Putamen (tissue), 1 donor: ENCODE measurements at regions not wholly inside any gene's neighbourhood (a gene's known extent, or its start where the extent isn't known, plus 50 kb on each side); places are given as distances from the start of the nearest gene placed in this dataset.

Source experiments
- DNase-seq: peaks from one replicate; pipeline ENCODE4 v3.0.0-alpha.2; 2016; ENCODE audit warnings: low spot score

DNA sequence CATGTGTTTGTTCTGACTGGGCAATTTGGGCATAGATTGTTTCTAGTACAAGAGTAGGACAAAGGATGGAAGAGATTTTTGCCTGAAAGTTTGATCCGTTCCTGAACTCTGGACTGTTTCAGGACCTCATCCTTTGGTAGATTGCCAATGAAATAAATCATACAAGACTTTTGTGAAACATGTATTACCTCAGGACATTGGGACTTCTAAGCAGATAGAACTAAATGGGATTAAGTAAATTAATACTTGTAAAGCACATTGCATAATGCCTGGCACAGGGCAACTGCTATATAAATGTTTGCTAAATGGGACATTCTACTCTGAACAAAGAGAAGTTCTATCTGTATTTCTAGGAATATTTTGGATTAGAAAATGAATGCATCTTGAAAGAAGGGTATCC lies 164.8 kb upstream of the RPS6KA3 start:
- no peak for DNase-seq

DNA sequence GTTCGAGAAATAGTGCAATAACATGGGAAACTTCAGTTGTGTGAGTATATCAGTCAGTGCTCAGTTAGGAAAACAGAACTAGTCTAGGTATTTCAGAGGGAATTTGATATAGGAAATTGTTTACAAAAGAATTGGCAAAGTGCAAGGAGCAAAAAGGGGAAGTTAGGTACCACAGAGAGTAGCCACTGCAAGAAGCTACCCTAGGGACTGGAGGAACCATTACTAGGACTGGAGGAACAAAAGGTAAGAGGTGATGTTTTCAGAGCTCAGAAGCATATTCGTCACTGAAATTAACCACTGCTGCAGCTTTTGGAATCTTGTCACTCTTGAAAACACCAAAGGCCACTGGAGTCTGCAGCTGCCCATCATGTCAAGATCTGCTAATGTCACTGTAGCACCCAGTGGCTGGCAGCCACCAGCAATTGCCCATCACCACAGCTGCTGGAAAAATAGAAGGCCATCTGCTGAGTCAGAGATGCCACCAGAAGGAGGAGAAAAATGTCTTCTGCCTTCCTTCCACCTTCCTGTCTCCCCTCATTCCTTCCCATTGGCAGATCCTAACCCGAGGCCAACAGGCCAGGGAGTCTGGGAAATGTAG lies 160.6 kb upstream of the RPS6KA3 start:
- no peak for DNase-seq

DNA sequence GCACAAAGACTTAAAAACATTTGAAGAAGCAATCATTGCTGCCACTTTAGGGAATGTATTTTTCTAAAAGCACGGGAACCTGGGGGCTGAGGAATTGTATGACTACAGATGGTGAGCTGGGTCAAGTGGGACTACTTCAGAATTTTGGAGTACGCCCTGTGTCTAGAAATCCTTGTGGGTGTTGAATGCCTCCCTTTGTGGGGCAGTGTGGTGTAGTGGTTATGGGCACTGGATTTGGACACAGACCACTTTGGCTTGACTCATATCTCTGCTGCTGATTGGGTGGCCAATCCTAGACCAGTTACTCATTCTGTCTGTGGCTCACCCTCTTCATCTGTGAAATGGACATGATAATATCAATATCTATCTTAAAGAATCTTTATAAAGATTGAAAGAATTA lies 155.0 kb upstream of the RPS6KA3 start:
- no peak for DNase-seq

DNA sequence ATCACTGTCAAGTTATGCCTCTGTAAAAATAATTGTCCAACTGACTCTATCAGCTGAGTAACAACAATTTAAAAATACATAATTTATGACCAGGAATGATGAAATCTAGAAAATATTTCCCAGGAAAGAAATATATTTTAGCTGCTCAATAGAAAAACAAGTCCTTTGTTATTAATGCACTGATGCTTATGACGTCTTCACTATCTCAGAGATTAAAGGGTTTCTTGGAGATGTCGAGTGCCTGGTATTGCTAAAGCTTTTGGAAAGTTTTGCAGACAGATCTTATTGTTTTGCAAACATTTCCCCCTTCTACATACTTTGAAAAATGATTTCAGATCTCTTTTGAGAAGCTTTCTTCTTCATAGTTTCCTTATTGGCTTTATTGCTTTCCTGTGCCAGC lies 154.6 kb upstream of the RPS6KA3 start:
- no peak for DNase-seq

DNA sequence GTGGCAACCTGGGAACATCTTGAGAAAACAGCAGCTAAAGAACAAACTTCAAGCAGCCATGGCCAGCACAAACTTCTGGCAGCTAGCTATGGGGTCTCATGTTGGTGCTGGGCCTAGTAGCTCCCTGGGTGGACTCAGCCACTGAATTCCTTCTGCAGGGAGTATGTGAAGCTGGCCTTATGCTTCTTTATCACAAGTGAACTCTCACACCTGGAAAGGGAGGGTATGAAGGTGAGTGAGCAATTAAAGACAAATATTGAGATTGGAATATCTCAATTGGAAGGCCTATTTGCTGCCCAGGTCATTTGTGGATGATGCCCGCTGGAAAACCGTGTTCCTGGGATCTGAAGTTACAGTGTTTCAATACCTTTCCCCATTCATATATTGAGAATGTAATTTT lies 153.3 kb upstream of the RPS6KA3 start:
- no peak for DNase-seq

DNA sequence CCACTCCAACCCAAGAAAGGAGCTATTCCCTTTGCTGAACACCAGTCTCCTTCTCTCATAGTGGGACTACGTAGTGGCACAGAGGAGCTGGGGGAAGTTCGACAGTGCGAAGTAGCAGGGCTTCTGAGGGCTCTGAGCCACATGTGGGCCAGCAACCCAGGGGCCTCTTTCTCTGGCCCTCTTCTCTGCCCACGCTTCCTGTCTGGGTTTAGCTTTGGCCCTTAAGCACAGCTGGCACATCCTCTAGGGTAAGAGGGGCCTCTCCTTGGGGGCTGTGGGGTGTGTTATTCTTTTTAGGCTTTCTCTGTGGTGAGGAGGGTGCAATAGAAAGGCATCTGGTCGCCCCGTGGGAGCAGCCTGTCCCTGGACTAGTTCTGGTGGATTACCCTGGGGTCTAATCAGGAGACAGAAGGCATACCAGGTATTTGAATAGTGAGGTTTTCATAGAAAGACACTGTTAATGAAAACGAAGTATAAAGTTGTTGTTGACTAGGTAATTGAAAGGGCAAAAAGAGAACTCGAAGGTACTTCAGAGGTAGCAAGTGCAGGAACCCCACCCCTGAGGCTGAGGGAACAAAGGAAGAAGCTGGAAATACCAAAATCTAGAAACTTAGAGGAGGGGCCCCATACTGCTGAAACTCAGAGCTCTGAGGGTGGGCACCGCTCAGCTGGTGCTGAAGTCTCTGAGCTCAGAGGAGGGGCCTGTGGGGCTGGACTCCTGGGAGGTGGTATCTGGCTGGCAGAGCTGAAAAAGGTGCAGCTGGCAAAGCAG lies 151.9 kb upstream of the RPS6KA3 start:
- DNase-seq: no peak

DNA sequence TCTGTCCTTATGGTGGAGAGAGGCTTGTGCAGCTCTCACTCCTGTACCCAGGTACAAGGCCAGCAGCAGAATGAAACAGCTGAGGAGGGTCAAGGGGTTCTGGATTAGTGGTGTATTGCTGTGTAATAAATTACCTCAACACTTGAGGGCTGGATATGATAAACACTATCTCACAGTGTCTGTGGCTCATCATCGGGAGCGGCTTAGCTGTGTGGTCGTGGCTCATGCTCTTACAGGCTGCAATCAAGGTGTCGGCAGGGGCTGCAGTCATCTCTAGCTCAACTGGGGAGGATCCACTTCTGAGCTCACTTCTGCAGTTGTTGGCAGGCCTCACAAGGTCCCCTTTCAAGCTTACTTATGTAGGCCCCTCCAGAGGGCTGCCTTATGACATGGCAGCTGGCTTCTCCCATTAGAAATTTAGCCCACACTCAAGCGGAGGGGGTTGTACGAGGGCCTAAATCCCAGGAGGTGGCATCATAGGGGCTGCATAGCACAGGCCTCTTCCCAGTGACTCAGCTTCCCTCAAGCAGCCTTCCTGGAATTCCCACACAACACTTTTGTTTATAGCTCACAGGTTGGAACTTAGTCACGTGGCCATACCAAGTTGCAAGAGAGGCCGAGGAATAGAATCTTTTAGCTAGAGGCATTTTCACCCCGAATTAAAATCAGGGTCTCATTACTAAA lies 148.2 kb upstream of the RPS6KA3 start:
- DNase-seq: no peak

DNA sequence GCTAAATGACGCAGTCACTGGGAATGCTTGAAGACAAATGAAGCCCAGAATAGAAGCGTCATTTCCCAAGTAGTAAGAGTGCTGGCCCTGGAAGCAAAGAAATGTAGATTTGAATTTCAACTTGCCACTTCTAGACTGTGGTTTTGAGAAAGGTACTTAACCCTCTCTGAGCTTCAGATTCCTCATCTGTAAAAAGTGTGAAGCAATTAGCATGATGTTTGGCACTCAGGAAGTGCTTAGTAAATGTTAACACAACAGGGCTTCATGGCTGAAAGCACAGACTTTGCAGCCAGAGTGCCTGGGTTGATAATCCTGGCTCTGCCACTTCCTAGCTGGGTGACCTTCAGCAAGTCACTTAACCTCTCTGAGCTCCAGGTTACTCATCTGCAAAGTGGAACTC lies 147.4 kb upstream of the RPS6KA3 start:
- no peak for DNase-seq

DNA sequence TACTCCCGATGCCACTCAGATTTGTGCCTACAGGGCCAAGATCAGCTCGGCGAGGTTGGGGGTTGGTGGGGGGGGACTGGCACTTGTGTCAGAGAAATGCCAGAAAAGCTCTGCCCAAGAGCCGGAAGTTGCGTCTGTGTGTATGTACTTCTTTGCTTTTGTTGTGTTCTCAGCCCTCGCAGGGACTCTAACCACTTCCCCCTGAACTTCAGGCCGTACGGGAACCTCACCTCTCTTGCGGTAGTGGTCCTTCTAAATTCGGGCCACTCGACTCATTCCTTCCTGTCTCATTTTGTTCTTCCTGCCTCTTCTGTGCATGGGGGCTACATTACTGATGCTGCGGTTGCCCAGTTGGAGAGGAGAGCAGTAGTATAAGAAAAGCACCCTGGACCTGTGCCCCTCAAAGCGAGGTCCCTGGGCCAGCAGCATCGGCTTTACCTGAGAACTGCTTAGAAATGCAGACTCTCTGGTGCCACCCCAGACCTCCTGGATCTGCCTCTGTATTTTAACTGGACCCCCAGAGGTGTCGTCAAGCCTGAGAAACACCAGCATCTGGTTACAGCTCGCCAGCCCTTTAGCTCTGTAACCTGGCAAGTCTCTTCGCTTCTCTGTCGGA lies 146.3 kb upstream of the RPS6KA3 start:
- no peak for DNase-seq

DNA sequence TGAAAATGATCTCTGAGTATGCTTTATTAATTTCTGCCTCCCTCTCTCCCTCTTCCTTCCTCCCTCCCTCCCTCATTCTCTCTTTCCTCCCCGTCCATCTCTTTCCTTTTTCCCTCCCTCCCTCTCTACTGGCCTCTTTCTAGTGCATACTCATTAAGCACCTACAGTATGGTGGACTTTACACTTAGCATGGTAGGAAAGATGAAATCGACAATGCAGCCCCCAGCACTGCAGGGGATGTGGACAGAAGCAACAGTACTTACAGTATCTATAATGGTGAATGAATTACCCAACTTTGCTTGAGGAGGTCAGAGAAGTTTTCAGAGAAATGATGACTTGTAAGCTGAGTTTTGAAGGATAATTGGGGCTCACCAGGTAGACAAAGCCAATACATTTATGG lies 143.8 kb upstream of the RPS6KA3 start:
- DNase-seq: no peak

DNA sequence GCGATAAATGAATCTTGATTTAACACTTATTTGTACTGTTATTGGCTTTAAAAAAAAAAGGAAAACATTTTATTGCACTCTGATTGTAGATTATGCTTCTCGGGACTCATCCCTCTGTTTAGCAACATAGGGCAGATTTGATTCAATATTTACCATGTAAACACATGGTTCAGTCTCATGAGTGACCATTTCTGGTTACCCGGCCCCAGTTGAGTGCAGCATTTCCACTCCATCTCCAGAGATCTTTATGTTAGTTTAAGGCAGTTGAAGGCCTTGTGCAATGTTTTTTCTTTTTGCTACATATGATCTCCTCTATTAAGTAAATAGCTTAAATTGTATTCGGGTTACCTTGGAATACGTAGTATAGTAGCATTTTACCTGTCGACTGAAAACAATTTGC lies 143.3 kb upstream of the RPS6KA3 start:
- DNase-seq: no peak

DNA sequence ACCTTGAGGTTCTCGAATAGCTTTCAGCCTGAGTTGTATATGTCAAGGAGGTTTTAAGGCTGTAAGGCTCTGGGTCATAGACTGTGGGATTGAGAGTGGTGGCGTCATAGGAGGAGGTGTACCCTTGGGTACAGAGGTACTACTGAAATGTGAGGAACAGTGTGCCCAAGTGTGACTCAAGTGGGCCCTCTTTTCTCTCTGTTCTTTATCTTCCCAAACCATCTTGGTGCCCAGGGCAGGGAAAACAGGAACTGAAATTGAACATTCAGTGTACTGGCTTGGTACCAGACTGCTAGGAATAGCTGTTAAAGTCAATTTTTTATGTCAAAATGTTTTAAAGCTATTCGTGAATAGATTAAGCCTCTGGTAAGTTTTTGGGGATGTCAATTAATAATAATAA lies 136.2 kb upstream of the RPS6KA3 start:
- no peak for DNase-seq

DNA sequence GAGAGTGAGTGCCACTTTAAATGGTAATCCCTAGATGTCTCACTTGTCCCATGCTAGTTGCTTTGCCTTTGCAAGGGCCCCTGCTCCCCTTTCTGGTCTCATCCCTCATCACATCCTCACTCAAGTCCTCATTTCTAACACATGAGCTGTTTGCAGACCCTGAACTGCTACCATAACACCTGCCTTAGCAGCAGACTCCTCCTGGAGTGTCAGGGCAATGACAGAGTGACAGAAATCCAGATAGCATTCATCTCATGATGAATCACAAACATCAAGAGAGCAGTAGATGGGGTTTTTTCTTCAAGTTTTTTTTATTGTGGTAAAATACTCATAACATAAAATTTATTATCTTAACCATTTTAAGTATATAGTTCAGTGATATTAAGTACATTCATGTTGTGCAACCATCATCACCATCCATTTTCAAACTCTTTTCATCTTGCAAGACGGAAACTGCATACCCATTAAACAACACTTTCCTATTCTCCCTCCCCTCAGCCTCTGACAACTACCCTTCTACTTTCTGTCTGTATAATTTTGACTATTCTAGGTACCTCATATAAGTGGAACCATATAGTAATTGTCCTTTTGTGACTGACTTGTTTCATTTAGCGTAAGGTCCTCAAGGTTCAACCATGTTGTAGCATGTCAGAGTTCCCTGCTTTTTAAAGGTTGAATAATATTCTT lies 133.2 kb upstream of the RPS6KA3 start:
- no peak for DNase-seq

DNA sequence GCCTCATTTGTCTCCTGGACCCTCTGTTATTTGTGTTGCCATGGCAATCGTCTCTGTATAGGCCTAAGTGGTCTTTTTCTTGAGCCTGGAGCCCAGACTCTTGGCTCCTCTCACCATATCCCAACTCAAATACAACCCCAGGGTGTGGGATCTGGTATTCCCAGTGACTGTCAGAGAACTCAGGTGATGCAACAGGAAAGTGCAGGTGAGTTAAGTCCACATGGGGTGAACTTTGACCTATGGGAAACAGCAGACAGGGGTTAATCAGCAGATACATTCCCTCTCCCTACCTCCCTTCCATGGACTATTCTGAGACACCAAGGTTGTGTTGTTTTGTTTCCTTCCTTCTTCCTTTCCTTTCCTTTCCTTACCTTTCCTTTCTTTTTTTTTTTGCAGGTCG lies 130.9 kb upstream of the RPS6KA3 start:
- DNase-seq: no peak

DNA sequence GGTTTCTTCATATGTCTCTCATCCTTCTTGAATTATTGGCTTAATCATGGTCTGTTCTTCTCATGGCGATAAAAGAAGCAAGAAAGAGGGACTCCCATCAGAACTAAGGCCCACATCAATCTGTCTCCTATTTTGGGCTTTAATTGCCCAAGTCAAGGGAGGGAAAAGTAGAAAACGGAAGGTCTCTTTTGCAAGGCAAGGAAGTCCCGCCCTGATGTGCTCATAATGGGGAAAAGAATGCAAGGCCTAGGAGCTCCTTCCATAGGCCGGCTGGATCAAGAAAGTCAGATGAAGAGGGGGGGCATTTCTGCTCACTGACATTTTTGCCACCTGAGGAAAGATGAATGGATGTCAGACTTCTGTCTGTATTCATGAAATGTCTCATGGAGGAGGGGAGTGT lies 127.7 kb upstream of the RPS6KA3 start:
- DNase-seq: no peak

DNA sequence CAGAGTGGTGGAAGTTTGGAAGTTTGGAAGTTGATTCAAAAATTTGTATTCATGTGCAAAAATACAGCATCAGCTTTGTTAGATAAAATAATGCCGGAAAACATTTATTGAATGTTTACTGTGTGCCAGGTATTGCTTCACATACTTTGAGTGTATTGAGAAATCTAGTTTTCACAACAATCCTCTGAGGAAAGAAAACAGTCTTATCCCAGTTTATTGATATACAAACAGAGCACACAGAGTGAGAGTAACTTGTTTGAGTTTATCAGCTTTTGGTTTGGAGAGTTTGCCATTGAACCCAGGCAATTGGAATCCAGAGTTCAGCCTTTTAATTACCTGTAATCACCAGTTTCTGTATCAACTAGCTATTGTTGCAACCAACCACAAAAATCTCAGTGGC lies 127.2 kb upstream of the RPS6KA3 start:
- DNase-seq: no peak

DNA sequence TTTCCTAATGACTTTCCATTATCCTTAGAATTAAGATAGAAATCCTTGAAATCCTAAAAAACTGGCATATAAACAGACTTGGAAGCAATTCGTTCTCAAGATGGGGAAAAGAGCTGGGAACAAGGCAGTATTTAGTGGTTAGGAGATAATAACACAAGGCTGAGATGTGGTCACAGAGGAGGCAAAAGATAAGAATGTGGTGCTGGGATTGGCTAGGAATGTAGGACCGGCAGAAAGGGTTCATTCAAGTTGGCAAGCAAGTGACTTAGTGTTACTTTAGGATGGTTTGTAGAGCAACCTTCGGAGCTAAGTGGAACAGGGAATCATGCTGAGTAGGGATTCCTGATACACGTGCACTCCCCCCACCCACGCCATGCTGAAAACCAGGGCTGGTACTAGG lies 121.9 kb upstream of the RPS6KA3 start:
- no peak for DNase-seq

DNA sequence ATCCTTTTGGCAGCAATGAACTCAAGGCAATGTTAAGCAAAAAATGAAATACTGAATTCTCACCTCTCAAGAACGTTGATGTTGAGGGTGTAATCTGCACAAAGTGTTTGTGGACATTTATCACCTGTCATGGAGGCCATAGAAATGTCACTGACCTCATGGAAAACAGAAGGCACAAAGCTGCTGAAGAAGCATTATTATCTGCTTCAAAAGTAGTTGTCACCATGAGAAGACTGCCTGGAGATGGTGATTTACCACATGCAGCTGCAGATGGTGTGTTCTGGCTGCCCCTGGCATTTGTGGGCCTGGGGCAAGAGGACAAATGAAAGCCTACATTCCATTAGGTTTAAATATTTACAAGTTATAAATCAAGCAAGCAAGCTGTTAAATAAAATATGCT lies 116.8 kb upstream of the RPS6KA3 start:
- no peak for DNase-seq

DNA sequence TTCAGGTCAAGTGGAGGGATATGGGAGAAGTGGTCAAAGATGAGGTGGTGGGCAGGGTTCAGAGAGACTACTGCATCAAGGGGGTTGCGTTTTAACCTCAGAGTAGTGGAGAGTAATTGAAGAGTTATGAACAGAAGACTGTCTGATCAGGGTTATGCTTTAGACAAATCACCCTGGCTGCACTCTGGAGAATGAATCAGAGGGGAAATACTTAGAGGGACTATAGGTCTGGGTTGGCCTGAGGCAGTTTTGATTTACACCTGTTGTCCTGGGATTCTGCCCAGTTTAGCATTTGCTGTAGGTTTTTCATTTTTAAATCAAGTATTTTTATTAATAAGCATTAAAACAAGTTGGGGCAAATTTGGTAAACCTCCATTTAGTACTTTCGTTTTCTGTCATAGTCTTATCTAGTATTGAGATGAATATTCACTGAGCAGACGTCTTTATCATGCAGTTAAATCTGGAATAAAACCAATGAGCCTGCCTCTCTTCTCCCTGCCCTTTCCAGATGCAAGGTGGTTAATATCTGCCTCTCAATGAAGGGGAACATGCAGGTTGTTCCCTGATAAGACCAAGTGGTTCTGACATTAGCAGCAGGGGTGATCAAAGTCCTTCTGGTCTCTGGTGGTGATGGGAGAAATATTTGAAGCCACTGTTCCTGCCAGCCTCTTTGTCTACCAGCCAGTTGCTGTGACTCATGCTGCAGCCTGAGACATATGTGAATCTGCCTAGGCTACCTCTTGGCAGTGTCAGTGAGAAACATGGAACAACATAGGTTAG lies 116.0 kb upstream of the RPS6KA3 start:
- DNase-seq: no peak

DNA sequence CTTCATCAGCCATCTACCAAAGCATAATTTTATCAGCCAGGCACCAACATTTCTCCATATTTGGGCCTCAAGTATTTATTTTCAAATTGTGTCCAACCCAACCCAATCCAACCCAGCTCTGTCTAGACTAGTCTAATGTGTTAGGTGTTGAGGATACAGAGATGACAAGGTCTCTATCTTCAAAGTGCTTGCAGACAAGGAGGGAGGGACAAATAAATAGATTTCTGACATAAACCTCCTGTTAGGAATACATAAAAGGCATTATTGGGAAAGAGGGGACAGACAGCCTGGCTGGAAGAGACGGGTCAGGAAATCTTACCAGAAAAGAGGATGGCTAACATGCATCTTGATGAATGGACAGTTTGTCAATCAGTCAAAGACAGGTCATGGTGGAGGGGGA lies 115.4 kb upstream of the RPS6KA3 start:
- DNase-seq: no peak

DNA sequence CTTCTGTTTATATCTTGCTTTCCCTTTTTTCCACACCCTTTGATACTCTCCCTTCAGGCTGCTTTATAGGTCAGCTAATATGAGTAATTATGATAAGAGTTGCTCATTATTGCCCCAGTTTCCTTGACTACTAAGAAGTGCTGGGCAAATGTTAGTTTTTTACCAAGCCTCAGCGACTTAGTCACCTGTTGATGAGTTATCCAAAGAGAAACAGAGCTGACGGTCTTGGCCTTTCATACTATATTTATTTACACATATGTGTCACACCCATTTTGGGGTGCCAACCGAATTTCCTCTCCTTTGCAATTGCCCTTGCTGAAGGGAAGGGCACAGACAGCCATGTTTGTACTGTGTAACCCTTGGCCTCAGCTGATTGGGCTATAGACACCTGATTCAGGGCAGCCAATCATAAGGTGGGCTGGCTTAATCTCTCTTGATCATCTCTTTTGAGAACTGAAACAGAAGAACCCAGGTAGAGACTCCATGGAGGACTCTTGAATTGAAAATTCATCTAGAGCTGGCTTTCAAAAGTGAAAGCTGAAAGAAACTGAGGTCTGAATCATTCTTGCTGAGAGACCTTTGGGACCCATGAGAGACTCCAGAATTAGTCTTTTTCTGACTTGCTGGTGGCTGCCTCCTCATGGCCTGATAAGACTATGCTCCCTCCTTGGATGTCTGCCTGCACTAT lies 111.7 kb upstream of the RPS6KA3 start:
- no peak for DNase-seq
